Activated B cell treated with CpG ODN at 0.5 μM for 24 hours (primary cell): ENCODE measurements at regions not wholly inside any gene's neighbourhood (a gene's known extent, or its start where the extent isn't known, plus 50 kb on each side); places are given as distances from the start of the nearest gene placed in this dataset.

Experiments used
- ATAC-seq: fragments of 200-7000 bp; cut with Tn5 transposase; one replicate; pipeline ENCODE4 v1.10.0; 2021; ENCODE audit warnings: low read depth, mild to moderate bottlenecking, moderate library complexity
- CTCF ChIA-PET: fragments of 350-600 bp; sonication (Branson Sonifier 250); formaldehyde crosslinking; loops from one replicate; lab custom pipeline; 2021; ENCODE audit warnings: antibody characterized with exemption; lab: Charles Lee
- POLR2A ChIA-PET: fragments of 350-600 bp; sonication (Branson Sonifier 250); formaldehyde crosslinking; loops from one replicate; lab custom pipeline; 2021; ENCODE audit warnings: antibody characterized with exemption; lab: Charles Lee
- DNase-seq: peaks from one replicate; pipeline ENCODE4 v3.0.0; 2022
- H3K27ac Mint-ChIP-seq: one replicate; pipeline ENCODE4 v1.8.0; 2020; ENCODE audit warnings: mixed read lengths
- H3K27me3 Mint-ChIP-seq: one replicate; pipeline ENCODE4 v1.8.0; 2021; ENCODE audit warnings: mixed read lengths
- H3K36me3 Mint-ChIP-seq: one replicate; pipeline ENCODE4 v1.8.0; 2021; ENCODE audit warnings: low read depth, mixed read lengths
- H3K4me1 Mint-ChIP-seq: one replicate; pipeline ENCODE4 v1.8.0; 2021; ENCODE audit warnings: mixed read lengths
- H3K4me3 Mint-ChIP-seq: one replicate; pipeline ENCODE4 v1.8.0; 2020; ENCODE audit warnings: mild to moderate bottlenecking, mixed read lengths
- H3K9me3 Mint-ChIP-seq: one replicate; pipeline ENCODE4 v1.8.0; 2020; ENCODE audit warnings: mixed read lengths
- CTCF ChIP-seq: fragments of 200-600 bp; IDR thresholded peaks from one replicate; pipeline ENCODE4 v1.8.0; 2022; ENCODE audit warnings: antibody characterized with exemption, mild to moderate bottlenecking
- intact Hi-C: fragments of 100-400 bp; cut with micrococcal nuclease; formaldehyde crosslinking; loops from one replicate; pipeline ENCODE4 v1.15.1; 2024

- no peak for ATAC-seq
- Mint-ChIP-seq H3K36me3 (no peaks in the 10 kb centered on the region), H3K27me3 (peaks cover 4% of the 10 kb centered on the region), H3K27ac (no peak overlapping the region), H3K4me3 (no peak overlapping the region), H3K9me3 (no peaks in the 10 kb centered on the region), H3K4me1 (no peaks in the 10 kb centered on the region)
- intact Hi-C loops: no loop called here
- no peak for DNase-seq
- ChIA-PET CTCF (no interaction called here), POLR2A (no interaction called here)
- no peak for TF ChIP-seq CTCF
Measured at GRCh38 chr20:39792334-39792733, 830.2 kb downstream of the DHX35 start.

- TF ChIP-seq CTCF: no peak
- peaks cover 1% of the 10 kb centered on the region for H3K27me3 Mint-ChIP-seq
- H3K4me1 Mint-ChIP-seq: peaks cover 21% of the 10 kb centered on the region
- intact Hi-C loops: no loop called here
- DNase-seq (no peak), ATAC-seq (no peak)
- H3K27ac Mint-ChIP-seq: no peak overlapping the region
- no peaks in the 10 kb centered on the region for H3K9me3 Mint-ChIP-seq
- ChIA-PET POLR2A (no interaction called here), CTCF (no interaction called here)
- no peak overlapping the region for H3K4me3 Mint-ChIP-seq
- H3K36me3 Mint-ChIP-seq: no peaks in the 10 kb centered on the region
Measured at GRCh38 chr20:39789411-39789810, 827.3 kb downstream of the DHX35 start.

- POLR2A ChIA-PET: interaction anchor here (0.7 to 1.1 kb wide), 2 partner anchors 44 to 380 kb away, joined by 3 to 8 read pairs; no protein-coding TSS in a partner anchor
- peaks cover 21% of the 10 kb centered on the region for H3K4me1 Mint-ChIP-seq
- peak overlapping the region; percentile 12 for H3K4me3 Mint-ChIP-seq
- ATAC-seq (peak; percentile 52), DNase-seq (no peak)
- peaks cover 1% of the 10 kb centered on the region for H3K27me3 Mint-ChIP-seq
- intact Hi-C loops: no loop called here
- CTCF ChIA-PET: interaction anchor here (1.0 kb wide), 2 partner anchors 44 to 89 kb away, joined by 3 read pairs; no protein-coding TSS in a partner anchor
- H3K36me3 Mint-ChIP-seq: no peaks in the 10 kb centered on the region
- no peak for TF ChIP-seq CTCF
- peaks cover 6% of the 10 kb centered on the region for H3K9me3 Mint-ChIP-seq
- H3K27ac Mint-ChIP-seq: peak overlapping the region; percentile 53
Measured at GRCh38 chr20:39785252-39785917, 823.2 kb downstream of the DHX35 start.

GRCh38 chr20:39784693-39785092, 822.5 kb downstream of the DHX35 start:
- POLR2A ChIA-PET: interaction anchor here (0.7 kb wide), 1 partner anchor 379 kb away, joined by 3 read pairs; no protein-coding TSS in a partner anchor
- peaks cover 21% of the 10 kb centered on the region for H3K4me1 Mint-ChIP-seq
- intact Hi-C loops: no loop called here
- H3K27me3 Mint-ChIP-seq: peaks cover 1% of the 10 kb centered on the region
- DNase-seq (no peak), ATAC-seq (no peak)
- no peak for TF ChIP-seq CTCF
- peaks cover 7% of the 10 kb centered on the region for H3K9me3 Mint-ChIP-seq
- no peak overlapping the region for H3K27ac Mint-ChIP-seq
- no peaks in the 10 kb centered on the region for H3K36me3 Mint-ChIP-seq
- CTCF ChIA-PET: no interaction called here
- H3K4me3 Mint-ChIP-seq: no peak overlapping the region

GRCh38 chr20:39778847-39779604, 816.9 kb downstream of the DHX35 start:
- intact Hi-C loops: no loop called here
- Mint-ChIP-seq H3K4me1 (no peaks in the 10 kb centered on the region), H3K27me3 (no peaks in the 10 kb centered on the region), H3K27ac (no peak overlapping the region), H3K36me3 (no peaks in the 10 kb centered on the region), H3K4me3 (no peak overlapping the region), H3K9me3 (peaks cover 7% of the 10 kb centered on the region)
- ChIA-PET CTCF (no interaction called here), POLR2A (no interaction called here)
- no peak for DNase-seq
- no peak for ATAC-seq
- no peak for TF ChIP-seq CTCF
